LNCaP clone FGC (cell line): ENCODE measurements at regions not wholly inside any gene's neighbourhood (a gene's known extent, or its start where the extent isn't known, plus 50 kb on each side); places are given as distances from the start of the nearest gene placed in this dataset.

Source experiments
- DNase-seq: peaks from one replicate; pipeline ENCODE4 v3.0.0-alpha.2; 2011; ENCODE audit warnings: low read depth
- H3K4me3 ChIP-seq: 2 replicates; pipeline ENCODE4 v1.5.1; 2011; ENCODE audit warnings: mild to moderate bottlenecking, low read depth, low read length, control low read depth
- TF ChIP-seq, protein P1 (sequence below): IDR thresholded peaks from 2 replicates; pipeline ENCODE4 v1.5.1; 2012; ENCODE audit warnings: mild to moderate bottlenecking; ENCODE audit not compliant: control insufficient read depth, insufficient read depth; ENCODE audit errors: extremely low read depth

GRCh38 chr7:86002858-86003257, 640.9 kb upstream of the GRM3 start:
- DNase-seq = no peak
- TF ChIP-seq, protein P1, sequence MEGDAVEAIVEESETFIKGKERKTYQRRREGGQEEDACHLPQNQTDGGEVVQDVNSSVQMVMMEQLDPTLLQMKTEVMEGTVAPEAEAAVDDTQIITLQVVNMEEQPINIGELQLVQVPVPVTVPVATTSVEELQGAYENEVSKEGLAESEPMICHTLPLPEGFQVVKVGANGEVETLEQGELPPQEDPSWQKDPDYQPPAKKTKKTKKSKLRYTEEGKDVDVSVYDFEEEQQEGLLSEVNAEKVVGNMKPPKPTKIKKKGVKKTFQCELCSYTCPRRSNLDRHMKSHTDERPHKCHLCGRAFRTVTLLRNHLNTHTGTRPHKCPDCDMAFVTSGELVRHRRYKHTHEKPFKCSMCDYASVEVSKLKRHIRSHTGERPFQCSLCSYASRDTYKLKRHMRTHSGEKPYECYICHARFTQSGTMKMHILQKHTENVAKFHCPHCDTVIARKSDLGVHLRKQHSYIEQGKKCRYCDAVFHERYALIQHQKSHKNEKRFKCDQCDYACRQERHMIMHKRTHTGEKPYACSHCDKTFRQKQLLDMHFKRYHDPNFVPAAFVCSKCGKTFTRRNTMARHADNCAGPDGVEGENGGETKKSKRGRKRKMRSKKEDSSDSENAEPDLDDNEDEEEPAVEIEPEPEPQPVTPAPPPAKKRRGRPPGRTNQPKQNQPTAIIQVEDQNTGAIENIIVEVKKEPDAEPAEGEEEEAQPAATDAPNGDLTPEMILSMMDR = no peak
- no peak overlapping the region for H3K4me3 ChIP-seq

GRCh38 chr7:85997515-85997914, 646.2 kb upstream of the GRM3 start:
- no peak for DNase-seq
- H3K4me3 ChIP-seq = no peak overlapping the region
- TF ChIP-seq, protein P1 = no peak

GRCh38 chr7:85995101-85995500, 648.6 kb upstream of the GRM3 start:
- DNase-seq = no peak
- TF ChIP-seq, protein P1 = no peak
- H3K4me3 ChIP-seq = no peak overlapping the region

DNA sequence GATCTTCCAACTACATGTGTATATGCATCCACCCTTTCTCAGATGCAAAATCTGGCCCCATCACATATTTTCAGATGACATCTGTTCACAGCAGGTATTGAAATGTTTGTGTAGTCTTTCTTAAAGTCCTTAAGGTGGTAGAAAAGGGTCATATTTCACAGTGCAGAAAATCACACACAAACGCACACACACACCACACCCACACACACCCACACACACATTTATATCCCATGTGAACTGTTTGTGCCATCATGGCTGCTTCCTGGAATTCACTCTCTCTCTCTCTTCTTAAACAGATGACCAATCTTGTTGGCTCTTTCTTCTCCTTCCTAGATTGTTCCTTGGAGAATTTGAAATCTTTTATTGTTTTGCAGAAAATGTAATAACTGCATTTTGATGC, 663.0 kb upstream of the GRM3 start:
- H3K4me3 ChIP-seq = no peak overlapping the region
- DNase-seq = no peak
- TF ChIP-seq, protein P1 = no peak

DNA sequence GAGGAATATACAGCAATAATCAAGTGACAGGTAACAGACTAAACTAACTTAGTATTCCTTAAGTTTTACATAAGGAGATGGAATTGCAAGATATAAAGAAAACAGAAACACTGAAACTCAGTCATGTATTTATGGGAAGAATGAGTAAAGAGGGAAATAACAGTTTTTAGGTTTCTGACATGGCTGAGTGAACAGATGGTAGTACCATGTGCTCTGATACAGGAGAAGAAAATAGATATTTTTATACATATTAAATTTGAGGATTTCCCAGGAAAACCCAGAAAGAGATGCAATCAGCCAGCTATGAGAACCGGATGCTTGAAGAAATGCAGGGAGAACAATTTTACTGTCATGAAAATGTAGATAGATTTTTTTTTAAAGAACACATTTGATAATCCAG, 669.5 kb upstream of the GRM3 start:
- TF ChIP-seq, protein P1 = no peak
- no peak overlapping the region for H3K4me3 ChIP-seq
- no peak for DNase-seq

DNA sequence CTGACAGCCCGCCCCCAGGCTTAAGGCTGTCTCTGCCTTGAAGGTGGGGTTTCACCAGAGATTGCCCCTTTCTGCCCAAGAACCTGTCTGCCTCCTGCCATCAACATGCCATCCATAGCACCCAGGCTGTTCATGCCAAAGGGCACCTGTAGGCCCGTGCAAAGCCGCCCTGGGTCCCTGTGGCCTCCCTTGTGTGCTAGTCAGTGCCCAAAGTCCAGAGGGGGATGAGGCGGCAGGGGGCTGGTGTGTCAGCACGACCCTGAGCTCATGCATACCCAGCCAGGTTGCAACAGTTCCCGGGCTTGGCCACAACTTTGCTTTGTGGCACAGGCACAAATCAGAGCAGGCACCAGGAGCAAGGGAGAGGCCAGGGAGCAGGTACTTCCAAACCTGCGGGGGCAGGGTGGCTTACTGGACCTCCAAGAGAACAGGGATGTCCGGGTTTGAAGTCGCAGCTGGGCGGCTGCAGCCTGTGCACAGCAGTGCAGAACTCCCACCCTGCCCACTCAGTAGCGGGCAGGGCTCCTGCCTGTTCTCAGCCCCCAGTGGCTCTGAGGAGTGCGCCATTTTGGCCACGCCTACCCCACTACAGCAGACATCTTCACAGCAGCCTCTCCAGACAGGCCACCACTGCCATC, 671.1 kb upstream of the GRM3 start:
- DNase-seq = no peak
- TF ChIP-seq, protein P1 = no peak

DNA sequence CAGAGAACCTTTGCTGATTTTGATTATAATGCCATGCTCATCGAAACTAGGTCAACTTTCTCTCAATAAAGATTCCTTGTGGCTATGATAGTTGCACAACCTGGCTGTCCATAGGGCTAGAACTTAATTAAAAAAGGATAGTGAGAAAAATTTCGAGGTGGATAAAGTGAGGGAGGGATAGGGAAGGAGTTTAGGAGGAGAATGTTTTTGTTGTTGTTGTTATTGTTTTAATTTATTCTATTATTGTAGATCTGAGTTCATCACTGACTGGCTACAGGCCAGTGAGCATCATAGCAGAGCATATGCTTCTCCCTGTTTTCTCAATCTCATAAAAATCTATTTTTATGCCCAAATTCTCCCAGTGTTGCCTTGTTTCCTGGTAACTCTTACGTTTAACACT, 688.7 kb upstream of the GRM3 start:
- DNase-seq = no peak
- no peak overlapping the region for H3K4me3 ChIP-seq
- TF ChIP-seq, protein P1 = no peak

More for the DNA sequence above, 671.1 kb upstream of the GRM3 start:
- no peak overlapping the region for H3K4me3 ChIP-seq
